ENCODE measurements at regions not wholly inside any gene's neighbourhood (a gene's known extent, or its start where the extent isn't known, plus 50 kb on each side); places are given as distances from the start of the nearest gene placed in this dataset.
"Not testable (repeated sequence)": the region's sequence is repeated elsewhere in the genome, so short reads cannot be mapped to it uniquely, and the experiment has no call there.

- DNase-seq (ENCODE audit: low read depth) = no peak
These were observed 165.5 kb downstream of the C9orf50 start for GRCh38 chr9:129455151-129455995.

GRCh38 chr9:129454467-129455067 is 166.3 kb downstream of the C9orf50 start:
- no peak for DNase-seq (ENCODE audit: low read depth)

GRCh38 chr9:129453734-129454133 is 167.2 kb downstream of the C9orf50 start:
- DNase-seq (ENCODE audit: low read depth) = no peak

DNA sequence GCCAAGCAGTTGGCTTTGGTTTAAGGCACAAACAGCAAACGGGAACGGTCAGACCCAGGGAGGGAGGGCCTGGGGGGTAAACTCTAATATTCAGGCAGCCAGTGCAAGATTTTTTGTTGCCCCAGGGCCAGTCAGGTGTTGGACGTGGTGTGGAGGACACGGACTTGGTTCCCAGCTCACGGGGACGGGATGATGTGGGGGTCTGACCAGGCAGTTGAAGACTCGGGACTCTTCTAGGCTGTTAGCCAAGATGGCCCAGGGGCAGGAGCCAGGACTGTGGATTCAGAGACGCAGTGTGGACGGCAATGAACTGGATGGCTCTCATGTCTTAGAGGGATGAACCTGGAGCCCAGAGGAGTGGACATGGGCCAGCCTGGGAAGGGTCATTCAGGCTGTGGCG is 169.2 kb downstream of the C9orf50 start:
- no peak for DNase-seq (ENCODE audit: low read depth)

DNA sequence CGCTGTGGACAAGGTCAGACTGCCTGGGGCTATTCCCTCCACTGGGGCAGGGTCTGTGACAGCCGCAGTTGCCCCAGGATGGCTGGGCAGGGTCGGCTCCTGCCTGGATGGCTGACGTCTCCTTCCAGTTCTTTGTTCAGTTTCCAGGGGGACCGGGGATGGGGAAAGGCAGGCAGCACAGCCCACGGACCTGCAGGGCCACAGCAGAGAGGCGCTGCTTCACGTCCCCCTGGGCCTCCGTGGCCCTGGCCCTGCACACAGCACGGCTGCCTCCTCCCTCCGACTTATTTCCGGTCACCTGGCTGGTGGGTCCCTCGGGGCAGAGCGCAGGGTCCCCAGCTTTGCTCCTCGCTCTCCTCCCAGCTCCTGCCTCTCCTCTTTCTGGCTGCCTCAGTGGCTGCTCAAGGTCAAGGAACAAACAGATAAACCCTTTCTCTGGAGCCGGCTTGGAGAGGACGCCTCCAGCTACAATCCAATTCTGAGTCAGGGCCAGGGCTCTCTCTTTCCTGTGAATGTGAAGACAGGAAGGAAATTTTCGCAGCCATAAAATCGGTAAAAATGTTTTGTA is 169.7 kb downstream of the C9orf50 start:
- no peak for DNase-seq (ENCODE audit: low read depth)

- no peak for DNase-seq (ENCODE audit: low read depth)
These were observed 171.8 kb downstream of the C9orf50 start for GRCh38 chr9:129449066-129449465.

DNA sequence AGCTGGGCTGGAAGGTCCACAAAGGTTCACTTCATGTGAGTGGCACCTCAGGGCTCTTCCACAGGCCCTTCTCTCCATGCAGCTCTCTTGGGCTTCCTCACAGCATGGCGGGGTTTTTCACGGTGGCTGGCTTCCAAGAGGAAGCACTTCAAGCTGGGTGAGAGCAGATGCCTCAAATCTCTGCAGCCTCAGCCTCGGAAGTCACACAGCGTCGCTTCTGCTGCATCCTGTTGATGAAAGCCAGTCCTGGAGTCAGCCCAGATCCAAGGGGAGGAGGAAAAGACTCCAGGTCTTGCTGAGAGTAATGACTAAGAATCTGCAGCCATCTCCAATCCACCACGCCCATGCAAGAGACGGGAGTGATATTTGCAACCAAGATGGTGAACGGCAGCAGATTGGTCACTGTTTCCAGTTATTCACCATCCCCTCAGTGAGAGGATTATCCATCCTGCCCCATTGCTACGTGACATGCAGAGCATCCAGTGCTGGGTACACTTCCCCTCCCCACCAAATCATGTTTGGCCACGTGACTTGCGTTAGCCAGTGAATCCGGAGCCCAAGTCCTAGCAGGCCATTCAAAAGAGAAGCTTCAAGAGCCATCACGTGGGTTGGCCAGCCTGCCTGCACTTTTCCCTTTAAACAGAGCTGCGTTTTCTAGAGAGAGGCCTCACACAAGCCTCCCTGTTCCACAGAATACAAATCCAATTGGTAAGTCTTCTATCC is 173.9 kb downstream of the C9orf50 start:
- DNase-seq (ENCODE audit: low read depth) = no peak

DNA sequence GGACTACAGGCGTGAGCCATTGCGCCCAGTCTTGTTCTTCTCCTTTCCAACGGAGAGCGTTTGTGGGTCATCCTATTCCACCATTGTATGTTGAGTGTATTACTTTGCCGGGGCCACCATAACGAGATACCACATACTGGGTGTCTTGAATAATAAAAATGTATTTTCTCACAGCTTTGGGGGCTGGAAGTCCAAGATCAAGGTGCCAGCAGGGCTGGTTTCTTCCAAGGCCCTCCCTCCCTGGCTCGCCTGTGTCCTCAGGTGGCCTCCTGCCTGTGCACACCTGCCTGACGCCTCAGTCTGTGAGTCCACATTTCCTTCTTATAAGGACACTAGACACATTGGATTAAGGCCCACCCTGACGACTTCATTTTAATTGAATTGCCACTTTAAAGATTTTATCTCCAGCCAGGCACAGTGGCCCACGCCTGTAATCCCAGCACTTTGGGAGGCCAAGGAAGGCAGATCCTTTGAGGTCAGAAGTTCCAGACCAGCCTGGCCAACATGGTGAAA is 175.1 kb downstream of the C9orf50 start:
- DNase-seq (ENCODE audit: low read depth) = no peak

DNA sequence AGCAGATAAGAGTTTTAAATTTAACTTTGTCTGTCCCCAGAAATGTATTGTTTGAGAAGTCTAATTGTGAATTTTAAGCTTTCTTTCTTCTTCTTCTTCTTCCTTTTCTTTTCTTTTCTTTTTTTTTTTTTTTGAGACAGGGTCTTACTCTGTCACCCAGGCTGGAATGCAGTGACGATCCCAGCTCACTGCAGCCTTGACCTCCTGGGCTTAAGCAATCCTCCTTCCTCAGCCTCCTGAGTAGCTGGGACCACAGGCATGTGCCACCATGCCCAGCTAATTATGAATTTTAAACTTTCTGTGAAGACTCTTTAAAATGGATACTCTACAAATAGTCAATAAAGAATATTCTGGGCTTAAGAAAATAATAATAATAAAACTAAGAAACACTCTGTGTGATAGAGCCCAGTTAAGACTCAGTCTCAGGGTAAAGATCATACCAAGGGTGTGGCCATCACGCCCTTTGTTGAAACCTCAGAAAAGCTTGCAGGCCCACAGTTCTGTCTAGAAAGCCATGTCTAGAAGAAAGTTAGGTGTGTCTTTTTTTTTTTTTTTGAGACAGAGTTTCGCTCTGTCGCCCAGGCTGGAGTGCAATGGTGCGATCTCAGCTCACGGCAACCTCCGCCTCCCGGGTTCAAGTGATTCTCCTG is 177.3 kb downstream of the C9orf50 start:
- not testable (repeated sequence) for DNase-seq (ENCODE audit: low read depth)

DNA sequence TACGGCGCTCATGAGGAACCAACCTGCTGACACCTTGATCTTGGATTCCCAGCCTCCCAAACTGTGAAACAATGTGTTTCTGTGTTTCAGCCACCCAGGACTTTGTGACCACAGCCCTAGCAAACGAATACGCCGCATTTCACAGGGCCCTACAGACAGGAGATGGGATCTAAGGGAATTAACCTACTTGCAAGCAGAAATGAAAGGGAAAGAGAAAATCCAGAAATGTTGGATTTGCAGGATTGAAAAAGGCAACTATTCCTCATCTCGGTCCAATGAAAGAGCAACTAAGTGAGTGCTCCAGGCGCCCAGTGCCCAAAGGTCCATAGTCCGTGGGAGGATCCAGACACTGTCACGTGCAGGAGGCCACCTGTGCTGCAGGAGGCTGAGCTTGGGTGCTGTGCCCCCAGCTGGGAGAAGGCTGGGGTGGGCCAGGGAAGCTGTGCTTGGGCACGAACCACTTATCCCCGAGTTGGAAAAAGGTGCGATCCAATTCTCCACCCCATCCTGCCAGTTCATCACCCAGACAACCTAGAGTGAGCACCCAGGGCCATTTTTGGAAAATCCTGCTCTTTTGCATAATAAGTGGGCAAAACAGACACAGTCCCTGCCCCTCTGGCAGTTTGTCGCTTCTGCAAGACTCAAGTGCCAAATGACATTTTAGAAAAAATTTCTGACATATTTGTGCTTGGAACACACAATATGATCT is 177.9 kb downstream of the C9orf50 start:
- DNase-seq (ENCODE audit: low read depth) = no peak

DNA sequence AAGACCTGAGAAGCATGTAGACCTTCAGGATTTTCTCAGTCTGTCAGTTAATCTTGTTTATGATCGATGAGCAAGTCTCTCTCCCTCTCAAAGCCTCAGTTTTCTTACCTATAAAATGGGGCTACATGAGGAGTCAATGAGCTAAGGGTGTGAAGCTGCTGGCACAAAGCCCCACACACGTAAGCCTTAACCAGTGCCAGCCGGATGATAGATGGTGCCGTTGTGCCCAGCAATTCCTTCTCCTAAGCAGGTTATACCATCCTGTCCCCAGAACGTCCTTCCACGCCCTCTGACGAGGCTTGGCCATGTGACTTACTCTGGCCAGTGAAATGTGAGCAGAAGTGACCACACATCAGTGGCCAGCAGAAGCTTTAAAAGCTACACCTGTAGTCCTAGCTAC is 179.0 kb downstream of the C9orf50 start:
- DNase-seq (ENCODE audit: low read depth) = no peak

GRCh38 chr9:129440435-129441186 is 180.3 kb downstream of the C9orf50 start:
- DNase-seq (ENCODE audit: low read depth) = no peak

DNA sequence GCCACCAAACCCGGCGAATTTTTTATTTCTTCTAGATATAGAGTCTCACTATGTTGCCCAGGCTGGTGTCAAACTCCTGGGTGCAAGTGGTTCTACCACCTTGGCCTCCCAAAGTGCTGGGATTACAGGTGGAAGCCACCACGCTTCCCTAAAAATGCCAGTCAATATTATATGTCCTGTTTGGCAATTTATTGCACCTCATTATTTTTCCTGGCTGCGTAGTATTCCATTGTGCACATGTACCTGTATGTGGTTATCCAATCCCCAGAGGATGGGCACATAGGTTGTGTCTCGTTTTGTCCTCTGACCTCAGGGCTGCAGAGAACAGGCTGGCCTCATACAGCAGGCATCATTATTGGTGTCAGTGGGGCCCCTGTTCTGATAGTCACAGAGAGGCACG is 181.7 kb downstream of the C9orf50 start:
- DNase-seq (ENCODE audit: low read depth) = no peak

DNA sequence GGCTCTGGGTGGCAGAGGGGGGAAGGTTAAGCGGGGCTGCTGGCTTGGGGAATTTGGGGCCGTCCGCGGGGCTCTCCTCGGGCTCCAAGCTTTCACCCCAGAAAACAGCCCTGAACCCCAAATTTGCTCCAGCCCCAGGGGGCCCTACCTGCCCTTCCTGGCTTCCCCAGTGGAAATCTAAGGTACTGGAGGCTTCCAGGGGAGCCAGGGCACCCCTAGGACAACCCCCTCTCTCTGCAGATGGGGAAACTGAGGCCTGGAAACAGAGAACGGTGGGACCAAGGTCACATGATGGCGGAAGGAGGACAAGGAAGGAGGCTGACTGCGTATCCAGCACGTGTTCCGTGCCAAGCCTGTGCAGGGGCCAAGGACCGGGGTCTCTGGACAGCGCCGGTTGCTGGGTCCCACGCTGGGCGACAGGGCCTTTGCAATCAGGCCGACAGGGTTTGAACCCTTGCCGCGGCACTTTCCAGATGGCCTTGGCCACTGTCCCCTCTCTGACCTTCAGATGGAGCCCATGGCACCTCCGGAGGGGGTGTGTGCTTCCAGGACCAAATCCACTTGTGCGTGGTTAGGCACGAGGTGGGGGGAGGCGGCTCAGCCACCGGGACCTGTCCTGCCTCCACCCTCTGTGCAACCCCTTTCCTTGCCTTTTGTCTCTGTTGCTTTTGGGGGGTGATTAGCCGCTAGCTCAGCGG is 183.1 kb downstream of the C9orf50 start:
- DNase-seq (ENCODE audit: low read depth) = no peak

- DNase-seq (ENCODE audit: low read depth) = no peak
These were observed 183.9 kb downstream of the C9orf50 start for GRCh38 chr9:129436751-129437625.

- no peak for DNase-seq (ENCODE audit: low read depth)
These were observed 184.7 kb downstream of the C9orf50 start for GRCh38 chr9:129435988-129436717.

- no peak for DNase-seq (ENCODE audit: low read depth)
These were observed 185.6 kb downstream of the C9orf50 start for GRCh38 chr9:129435291-129435690.

DNA sequence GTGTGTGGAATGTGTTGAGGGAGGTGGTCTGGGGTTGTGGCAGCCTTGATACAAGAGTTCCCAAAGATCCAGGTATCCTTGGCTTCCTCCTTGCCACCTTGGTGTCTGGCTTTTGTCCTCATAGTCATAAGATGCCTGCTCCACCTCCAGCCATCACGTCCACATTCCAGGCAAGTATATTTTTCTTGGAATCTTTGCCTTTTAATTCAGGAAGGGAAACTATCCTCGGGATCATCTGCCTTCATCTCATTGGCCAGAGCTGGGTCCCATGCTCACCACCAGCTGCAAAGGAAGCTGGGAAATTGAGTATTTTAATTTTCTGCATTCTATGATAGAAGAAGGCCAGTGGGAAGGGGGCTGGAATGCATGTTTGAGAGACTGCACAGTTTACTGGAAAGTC is 186.7 kb downstream of the C9orf50 start:
- no peak for DNase-seq (ENCODE audit: low read depth)

All from activated T-helper 9 cell treated with anti-CD3 and anti-CD28 coated beads, Interleukin-2, amount 50 U/mL, for 16 hours (primary cell).